HG03469 (cell line): ENCODE measurements at regions not wholly inside any gene's neighbourhood (a gene's known extent, or its start where the extent isn't known, plus 50 kb on each side); places are given as distances from the start of the nearest gene placed in this dataset.
"Not testable (repeated sequence)": the region's sequence is repeated elsewhere in the genome, so short reads cannot be mapped to it uniquely, and the experiment has no call there.

Experiments used
- ATAC-seq: cut with Tn5 transposase; IDR thresholded peaks from one replicate; pipeline ENCODE4 v1.9.1; 2021; ENCODE audit warnings: mild to moderate bottlenecking, moderate library complexity, moderate number of reproducible peaks; ENCODE audit not compliant: unreplicated experiment

DNA sequence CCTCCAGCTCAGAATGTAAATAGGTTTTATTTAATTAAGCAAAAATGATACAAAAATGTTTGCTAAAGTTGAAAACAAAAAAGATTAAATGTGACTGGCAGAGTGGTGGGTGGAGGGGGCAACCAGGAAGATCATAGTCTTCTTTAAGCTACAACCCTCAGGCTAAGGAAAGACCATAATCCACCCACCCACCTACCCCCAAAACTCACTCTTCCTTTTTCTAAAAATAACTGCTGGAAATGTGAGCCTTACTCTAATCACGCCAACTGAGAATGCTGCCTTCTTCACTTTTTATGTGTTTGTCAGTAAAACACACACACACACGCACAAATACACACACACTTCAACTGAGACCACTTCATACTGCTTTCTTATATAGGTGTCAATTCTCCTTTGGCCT is 230.0 kb upstream of the EGLN3 start:
- no peak for ATAC-seq

DNA sequence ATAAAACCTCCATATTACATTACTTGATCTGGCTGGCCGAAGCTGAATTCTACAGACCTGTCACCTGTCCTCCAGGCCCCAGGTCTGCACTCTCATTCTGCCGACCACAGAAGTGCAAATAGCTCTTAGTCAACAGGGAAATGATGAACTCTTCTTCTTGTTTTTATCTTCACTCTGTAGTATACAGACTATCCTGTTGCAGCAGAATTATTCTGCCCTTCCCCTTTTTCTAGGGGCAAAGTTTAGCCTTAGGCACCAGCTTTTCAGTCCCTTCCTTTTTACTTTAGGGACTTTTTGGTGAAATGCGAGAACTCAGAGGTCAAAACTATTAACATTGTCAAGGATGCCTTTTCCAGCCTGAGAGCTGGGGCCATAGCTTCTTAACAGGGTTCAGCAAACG is 229.6 kb upstream of the EGLN3 start:
- ATAC-seq: no peak

DNA sequence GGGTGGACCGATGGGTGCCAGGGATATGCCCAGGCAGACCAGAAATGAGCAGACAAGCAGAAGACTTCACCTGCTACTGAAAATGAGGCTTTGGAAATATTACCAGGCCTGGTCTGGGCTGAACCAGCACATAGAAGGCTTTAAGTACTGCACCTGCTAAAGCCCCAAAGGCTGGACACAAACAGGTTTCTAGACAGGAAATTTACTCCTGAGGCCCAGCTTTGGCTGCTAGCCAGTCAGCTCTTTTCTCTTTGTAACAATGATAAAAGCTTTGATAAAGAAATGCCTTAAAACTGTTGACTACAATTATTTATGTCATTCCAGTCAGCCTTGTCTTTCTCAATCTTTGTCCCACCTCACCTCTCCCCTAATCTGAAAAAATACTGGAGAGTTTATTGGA is 228.9 kb upstream of the EGLN3 start:
- no peak for ATAC-seq

DNA sequence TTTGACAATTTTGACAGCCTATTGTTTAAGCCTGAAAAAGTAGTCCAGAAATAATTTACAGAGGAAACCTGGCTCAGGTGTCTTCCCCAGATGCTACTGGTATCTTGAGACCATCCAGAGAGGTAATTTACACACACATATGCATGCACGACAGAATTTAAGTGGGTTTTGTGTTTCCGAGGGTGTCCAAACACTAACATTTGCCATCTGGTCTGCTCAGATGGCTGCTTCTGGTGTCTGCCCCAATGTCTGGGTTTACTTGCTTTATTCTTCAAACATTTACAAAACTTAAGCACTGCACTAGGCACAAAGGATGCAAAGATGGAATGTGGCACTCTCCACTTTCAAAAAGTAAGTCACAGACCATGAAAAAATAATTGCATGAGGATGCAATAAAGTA is 226.6 kb upstream of the EGLN3 start:
- no peak for ATAC-seq

DNA sequence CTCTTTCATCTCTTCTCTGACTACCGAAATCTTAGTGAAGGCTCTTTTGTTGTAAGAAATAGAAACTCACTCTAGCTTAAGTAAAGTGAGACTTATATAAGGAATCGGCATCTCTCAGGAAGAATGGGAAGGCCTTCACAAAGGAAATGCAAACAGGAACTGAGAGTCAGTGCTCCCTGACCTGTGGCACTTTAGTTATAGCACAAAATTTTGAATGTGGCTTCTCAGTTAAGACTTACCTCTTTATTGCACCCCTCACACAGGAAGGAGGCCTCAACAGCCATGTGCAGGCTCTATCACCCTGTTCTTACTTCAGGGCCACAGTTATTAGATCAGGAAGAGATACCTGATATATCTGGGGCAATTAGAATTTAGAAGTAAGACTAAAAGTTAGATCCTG is 224.7 kb upstream of the EGLN3 start:
- ATAC-seq: peak; percentile 61

DNA sequence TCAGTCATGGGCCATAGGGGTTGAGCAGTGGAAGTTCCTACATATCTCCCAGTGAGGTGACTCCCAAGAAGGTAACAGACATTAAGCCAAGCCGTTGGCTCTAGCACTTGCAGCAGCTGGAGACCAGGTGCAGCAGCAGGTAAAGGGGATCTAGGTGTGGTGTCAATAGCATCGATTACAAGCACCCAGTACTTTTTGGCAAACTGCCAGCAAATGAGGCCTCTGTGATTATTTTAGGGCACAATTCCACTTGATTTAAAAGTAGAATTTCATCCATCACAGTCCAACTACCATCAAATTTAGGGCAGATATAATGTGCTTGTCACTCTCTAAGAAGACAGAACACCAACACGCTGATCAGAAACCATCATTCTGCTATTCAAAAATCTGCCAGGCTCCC is 224.1 kb upstream of the EGLN3 start:
- ATAC-seq: no peak

DNA sequence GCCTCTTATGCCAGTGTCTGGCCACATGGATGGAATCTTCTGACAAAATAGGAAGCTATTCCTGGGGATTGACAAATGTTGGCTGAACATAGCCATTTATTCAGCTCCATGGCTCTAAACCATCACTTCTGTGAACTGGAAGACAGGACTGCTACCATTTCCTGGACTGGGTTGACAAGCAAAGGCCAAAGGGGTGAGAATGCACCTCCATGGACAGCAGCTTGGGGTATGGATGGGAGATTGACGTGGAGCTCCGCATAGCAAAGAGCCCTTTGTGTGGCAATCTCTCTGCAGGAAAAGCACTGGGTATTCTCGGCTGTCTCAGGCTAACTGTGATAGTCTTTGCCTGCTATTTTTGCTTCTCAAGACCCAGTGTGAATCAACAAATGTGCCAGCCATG is 223.0 kb upstream of the EGLN3 start:
- no peak for ATAC-seq

DNA sequence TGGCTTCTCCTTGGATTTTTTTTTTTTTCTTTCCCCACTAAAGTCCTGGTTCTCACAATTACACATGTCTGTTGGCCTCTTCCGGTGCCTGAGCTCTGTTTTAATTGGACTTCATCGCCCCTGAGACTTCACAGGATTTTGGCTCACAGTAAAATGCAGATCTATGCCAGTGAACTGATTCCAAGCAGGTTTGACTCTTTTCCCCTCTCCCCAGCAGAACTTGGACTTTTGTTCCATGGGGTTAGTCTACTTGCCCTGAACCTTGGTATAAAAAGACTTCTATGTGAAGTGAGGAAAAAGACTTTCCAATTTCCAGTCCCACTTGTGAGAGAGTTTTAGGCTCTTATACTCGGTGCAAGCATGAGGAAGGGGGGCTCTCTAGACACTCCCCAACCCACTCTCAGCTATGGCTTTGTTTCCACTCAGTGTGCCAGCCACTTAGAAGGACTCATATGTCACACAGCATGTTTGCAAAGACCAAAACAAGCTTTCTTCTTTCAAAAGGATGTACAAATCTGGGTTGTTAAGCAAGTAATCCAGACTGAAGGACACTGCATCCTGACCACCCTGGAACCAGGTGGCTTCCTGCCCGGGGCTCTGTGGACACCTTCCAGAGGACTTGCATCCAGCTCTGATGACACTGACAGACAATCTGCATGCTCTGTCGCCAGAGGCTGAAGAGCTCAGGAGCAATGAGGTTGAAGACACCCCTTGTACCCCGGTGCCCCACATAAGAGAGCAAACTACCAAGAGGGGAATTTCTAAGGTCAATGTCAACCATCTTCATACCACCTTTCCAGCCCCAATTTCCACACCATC is 221.9 kb upstream of the EGLN3 start:
- no peak for ATAC-seq

DNA sequence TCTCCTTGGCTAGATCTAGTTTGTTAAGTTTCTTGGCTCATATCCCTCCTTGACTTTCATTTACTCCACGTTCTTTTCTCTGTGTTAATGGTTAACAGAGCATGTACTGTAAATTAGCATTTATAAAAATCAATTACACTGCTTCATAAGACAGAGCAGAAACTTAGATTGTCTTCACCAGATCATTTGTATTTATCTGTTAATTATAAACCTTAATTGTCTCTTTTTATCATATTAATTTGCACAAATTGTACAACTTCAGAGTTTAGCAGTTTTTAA is 221.2 kb upstream of the EGLN3 start:
- no peak for ATAC-seq

DNA sequence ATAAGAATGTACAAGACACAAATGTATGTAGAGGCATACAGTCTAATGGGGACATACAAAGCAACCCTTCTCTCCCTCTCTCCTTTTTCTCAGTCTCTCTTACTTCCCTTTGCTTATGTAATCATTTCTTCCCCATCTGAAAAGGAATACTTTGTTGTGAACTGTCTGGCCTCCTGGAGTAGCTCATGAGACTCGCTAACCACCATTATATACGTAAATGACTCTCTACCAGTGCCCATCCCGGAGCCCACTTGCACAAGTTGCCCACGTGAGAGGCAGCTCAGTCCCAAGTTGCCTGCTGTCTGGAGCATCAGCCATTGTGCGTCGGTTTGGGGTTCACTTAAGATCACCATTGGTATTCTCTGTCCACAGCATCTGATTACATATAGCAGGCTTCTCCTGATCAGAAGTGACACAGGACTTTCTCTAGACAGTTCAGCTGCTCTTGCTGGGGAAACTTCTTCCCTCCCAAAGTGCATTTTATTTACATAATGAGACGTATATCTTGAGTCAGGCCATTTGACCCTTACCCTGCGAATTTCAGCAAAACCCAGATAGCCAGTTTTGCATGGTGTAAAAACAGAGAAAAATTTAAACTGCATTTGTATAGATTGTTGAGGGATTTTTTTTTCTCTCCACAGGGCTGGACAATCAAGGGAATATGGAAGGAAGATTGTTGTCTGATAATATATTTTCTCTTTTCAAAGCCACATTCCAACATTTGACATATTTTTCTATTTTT is 220.7 kb upstream of the EGLN3 start:
- no peak for ATAC-seq

DNA sequence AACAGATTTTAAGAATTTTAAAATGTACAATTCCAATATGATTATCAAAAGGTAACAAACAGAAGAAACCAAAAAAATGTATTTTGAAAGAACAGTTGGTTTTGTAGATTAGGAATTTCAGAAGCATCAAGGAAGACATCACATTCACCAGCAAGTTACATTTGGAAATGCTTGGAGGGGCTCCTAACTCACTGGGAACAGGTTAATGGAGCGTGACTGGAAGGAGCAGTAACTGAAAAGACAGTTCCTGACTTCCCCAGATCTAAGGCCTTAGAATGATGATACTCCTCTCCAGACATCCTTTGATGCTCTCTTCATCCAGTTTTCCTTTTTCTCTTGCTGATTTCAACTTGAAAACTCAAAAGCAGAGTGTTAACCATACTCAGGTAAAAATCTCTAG is 220.0 kb upstream of the EGLN3 start:
- ATAC-seq: no peak

DNA sequence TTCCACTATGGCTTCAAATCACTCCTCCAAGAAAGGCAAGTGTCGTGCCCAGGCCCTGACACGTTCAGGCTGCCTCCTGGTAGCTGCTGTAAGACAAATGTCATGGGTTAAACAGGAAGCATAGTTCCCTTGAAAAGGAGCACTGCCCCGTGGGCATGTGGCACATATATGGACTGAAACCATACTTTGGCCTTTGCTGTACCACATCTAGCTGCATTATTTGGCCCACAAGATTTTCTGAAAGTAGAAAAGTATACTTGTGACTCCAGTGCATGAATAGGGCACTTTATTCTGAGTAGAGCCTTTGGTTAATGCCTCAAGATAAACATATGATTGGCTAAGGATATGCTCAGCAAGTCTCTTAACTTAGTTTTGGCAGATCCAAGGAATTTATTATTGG is 218.7 kb upstream of the EGLN3 start:
- ATAC-seq: no peak

DNA sequence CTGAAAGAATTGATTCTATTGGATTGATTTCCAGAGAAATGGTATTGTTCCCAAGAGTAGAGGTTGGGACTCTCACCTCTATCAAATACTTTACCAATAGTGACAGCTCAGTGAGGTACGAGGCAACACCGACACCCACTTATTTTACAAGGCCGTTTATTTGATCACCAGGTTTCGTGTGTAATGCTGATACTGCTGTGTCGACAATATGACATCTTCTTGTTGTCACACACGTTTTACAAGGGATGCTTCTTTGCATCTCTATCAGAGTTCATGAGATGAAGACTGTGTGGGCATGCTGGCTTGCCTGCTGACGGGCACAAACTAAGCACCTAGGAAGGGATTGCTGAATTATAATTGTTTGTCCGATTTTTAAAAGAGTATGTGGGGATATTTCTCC is 217.8 kb upstream of the EGLN3 start:
- no peak for ATAC-seq

DNA sequence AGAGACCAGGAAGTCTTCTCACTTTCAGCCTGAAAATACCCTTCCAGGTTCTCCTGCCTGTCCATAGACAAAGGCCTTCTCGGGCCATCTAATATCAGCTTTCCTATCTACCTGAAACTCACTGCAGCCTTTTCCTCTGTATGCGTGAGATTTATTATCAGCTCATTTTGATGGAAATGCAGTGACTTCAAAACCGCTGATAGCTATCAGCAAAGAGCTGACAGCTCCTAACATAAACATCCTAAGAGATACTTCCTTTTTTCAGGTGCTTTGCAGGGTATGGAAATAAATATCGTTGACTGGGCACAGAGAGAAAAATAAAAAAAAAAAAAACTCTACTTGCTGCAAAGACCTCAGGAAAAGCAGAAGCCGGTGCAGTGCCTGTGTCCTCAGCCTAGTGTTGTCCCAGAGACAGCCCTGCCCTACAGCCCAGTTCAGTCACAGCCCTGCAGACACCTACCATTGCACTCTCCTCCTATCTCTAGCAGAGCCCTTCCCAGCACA is 215.0 kb upstream of the EGLN3 start:
- ATAC-seq: no peak

DNA sequence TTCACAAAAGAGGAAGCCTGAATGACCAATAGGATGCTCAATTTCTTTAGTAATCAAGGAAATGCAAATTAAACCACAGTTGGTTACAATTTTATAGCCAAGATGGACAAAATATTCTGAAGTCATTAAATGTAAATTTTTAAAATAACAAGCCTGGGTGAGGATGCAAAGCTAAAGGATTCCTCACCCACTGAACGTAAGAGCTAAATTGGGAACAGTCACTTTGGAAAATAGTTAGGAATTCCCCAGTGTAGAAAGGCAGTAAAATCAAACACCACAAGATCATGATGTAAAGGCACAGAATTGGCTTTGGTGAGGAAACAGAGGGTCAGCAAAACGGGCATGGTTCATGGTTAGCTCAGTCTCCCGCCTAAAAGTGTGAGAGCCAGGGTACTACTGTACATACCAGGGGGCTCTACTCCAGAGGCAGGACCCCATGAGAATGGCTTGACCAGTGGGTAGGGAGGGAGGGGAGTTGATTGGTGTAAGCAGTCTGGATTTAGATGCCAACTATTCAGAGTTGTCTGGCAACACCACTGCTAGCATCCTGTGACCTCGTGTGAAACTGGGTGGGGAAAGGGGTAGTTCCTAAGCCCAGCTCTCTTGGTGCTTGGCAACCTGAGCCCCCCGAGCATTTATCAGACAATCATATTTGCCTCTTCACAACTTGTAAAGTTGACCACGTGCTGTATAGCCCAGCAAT is 213.4 kb upstream of the EGLN3 start:
- no peak for ATAC-seq

DNA sequence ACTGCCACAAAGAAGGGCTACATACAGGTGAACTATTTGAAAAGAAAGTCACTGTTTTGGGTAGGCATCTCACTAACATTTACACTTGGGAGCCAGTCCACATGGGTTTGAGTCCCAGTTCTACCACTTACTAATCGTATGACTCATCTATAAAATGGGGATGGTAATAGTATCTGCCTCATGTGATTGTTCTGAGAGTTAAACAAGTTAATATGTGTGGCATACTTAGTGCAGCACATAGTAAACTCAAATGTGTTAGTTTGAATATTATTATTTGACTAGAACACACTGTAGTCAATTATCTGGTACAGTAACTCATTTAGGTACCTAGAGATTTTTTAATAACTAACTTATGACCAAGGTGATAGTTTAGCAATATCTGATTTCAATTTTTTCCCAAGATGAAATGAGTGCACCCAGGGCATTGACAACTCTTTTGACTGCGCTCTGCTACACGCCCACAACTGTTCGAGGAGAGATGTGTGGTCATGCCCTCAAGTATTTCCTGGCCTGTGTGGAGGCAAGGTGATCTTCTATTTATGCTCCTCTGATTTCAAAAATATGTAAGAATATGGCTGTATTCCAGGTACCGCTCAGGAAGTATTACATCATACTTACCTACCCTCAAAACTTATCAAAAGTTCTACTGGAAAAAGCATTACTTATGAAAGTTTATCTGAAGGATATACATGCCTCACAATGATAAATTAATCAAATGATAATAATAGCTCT is 210.6 kb upstream of the EGLN3 start:
- ATAC-seq: no peak

DNA sequence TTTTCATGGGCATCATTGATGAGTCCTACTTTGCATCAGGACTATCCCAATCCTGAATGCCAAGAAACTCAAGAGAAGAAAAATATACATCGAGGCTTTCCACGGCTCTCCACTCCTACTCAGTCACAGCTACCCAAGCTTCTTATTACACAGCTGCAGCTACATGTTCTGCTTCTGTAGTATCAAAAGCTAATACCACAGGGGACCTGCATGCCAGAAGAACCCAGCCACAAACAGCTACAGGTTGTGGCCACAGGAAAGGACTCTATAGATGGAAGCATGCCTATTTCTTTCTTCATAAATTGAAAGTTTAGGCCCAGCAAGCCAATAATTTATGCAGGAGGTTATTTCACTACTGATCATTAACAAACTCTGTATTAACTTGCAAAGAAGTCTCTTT is 209.7 kb upstream of the EGLN3 start:
- ATAC-seq: no peak

DNA sequence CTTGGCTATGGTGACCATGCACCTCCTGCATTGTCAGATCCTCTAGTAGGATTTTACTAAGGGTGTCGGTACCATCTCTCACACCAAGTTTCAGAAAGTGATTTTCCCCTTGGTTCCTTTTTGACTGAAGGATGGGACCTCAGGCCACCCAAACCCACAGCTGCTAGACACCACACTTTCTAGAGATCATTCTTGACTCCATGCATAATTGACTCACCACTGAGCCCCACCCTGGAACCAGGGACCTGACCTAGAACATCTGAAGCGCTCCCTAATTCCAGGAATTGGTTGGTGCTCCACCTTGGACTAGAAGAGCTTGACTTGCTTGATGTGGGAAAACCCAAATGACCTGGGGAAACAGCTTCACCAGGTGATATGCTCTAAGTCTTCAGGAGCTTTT is 206.8 kb upstream of the EGLN3 start:
- no peak for ATAC-seq

DNA sequence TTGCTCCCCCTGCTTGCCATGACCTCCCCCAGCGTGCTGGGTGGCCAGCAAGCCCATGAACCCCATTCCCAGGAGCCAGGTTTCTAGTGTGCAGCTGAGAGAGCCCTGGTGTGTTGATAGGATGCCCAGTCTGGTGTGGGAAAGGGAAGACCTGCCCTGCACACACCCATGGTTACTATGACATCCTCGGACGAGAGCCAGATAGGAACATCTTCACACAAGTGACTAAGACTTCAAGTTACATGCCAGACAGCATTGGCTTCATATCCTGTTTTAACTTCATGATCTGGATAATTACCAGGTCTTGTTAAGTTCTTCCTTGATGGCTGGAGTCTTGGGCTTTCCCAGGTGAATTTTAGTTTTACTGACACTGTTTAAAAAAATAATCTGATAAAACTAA is 196.6 kb upstream of the EGLN3 start:
- ATAC-seq: no peak

DNA sequence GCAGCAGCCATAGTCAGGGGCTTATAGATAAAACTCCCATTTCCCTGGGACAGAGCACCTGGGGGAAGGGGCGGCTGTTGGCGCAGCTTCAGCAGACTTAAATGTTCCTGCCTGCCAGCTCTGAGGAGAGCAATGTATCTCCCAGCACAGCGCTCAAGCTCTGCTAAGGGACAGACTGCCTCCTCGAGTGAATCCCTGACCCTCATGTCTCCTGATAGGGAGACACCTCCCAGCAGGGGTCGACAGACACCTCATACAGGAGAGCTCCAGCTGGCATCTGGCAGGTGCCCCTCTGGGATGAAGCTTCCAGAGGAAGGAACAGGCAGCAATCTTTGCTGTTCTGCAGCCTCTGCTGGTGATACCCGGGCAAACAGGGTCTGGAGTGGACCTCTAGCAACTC is 189.3 kb upstream of the EGLN3 start:
- ATAC-seq: not testable (repeated sequence)
